ENCODE measurements at regions not wholly inside any gene's neighbourhood (a gene's known extent, or its start where the extent isn't known, plus 50 kb on each side); places are given as distances from the start of the nearest gene placed in this dataset.
"Not testable (repeated sequence)": the region's sequence is repeated elsewhere in the genome, so short reads cannot be mapped to it uniquely, and the experiment has no call there.

DNA sequence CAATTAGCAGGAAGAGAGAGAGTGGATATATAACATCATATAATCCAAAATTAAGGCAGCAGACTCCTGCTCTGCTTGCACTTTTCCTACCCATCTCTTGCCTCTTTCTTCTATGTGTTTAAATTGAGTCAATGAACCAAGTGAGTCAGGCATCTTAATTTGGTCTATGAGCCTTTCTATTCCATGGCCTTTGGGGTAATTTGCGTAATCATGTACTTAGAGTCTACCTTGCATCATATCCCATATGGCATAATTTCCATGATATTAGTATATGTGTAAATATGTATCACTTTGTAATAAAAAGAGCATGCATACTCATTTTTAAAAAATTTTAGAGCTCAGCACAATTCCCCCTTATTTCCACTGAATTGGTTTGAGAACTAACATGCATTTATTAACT, 555.2 kb downstream of the STK39 start:
- no peak for DNase-seq (ENCODE audit: low read depth, low spot score)

DNA sequence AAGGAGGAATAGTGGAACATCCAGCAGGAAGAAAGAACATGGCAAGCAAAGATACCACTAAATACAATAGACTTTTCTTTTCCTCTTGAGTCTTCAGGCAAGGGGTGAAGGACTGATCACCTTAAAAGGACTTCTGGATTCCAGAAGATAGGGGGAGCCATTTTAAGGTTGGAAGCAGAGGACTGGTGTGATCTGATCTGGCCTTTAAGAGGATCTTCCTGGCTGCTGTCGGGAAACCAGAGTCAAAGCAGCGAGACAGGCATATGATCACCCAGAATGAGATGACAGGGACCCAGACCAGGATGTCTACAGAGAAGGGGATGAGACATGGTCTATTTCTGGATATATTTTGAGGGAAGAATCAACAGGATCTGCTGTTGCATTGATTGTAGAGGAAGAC, 558.0 kb downstream of the STK39 start:
- no peak for DNase-seq (ENCODE audit: low read depth, low spot score)

DNA sequence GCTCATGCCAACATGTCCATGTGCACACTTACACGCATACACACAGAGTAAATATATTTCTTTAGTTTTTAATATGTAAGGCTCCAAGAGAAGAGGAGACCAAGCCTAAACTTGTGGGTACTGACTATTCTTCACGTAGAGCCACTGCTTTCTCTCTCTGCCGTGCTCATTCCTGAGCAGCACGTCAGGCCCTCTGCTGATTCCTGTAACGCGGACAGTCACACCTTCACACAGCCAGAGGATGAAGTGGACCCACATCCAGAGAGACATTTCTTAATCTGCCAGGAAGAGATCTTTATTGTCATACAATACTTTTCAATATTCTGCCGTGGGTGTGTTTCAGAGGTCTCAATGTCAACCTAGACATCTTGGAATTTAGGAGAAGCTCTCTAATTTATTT, 560.7 kb downstream of the STK39 start:
- no peak for DNase-seq (ENCODE audit: low read depth, low spot score)

DNA sequence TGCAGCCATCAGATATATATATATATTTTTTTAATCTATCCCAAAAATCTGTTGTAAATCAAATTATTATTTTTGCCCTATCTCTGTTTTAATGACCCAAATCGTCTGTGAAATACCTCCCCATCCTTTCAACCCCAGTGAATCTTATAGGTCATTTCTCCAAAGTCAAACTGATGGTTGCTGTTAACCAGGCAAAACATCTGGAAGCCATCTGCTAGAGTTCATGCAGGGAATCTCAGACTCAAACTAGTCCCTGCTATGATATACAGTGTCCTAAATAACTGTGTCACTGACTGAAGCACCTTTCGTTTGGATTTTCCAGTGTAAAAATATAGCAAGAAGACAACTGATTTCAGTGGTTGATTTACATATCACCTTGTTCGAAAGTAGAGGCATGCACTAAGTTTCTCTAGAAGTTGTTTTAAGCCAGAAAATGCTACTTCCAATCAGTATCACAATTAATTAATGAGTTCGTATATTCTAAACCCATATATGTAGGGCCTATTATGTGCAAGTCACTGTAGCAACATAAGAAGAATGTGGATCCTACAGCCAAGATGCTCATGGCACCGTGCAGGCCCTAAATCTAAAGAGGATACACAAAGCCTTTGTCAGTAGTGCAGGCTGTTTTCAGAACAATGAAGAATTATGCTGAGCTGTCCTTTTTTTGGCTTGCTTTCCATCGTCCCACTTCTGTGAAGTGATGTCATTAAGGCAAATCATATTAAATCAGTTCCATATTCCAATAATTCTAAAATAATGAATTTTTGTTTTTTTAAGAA, 566.0 kb downstream of the STK39 start:
- DNase-seq (ENCODE audit: low read depth, low spot score) = no peak

GRCh38 chr2:167678158-167678557, 569.2 kb downstream of the STK39 start:
- no peak for DNase-seq (ENCODE audit: low read depth, low spot score)

DNA sequence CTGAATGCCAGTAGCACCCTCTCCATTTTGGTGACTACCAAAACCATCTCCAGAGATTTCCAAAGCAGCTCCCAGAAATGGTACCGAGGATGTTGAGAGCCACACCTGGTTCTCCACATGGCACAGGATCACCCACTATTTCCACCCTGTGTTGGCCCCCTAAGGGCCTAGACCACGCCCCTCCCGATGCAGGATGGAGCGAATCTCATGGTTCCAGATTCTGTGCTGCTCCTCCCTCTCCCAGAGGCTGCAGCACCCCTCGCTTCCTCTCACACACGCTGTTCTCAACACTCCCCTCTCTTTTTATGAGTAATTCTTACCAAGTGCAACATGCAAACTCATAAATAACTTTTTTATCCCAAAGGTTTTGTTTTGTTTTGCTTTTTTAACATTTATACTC, 571.5 kb downstream of the STK39 start:
- no peak for DNase-seq (ENCODE audit: low read depth, low spot score)

GRCh38 chr2:167670588-167670987, 576.8 kb downstream of the STK39 start:
- no peak for DNase-seq (ENCODE audit: low read depth, low spot score)

- peak; percentile 38 for DNase-seq (ENCODE audit: low read depth, low spot score)
Measured at GRCh38 chr2:167653131-167653530, 594.3 kb downstream of the STK39 start.

DNA sequence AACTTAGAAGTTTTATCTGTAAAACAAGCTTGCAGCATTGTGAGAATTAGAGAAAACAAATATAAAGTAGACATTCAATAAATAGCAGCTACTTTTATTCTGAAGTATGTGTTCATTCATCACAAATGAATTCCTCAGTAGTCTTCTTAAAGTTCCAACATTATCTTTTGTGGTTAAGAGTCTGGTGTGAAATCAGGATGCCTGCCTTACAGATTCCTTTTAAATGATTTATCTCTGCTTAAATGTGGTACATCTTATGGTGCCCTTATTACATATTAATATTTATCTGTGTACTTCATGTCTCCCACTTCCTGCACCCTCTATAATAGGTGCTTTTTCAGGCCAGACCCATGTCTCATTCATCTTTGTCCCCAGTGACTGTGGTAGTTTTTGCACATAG, 595.0 kb downstream of the STK39 start:
- peak; percentile 43 for DNase-seq (ENCODE audit: low read depth, low spot score)

DNA sequence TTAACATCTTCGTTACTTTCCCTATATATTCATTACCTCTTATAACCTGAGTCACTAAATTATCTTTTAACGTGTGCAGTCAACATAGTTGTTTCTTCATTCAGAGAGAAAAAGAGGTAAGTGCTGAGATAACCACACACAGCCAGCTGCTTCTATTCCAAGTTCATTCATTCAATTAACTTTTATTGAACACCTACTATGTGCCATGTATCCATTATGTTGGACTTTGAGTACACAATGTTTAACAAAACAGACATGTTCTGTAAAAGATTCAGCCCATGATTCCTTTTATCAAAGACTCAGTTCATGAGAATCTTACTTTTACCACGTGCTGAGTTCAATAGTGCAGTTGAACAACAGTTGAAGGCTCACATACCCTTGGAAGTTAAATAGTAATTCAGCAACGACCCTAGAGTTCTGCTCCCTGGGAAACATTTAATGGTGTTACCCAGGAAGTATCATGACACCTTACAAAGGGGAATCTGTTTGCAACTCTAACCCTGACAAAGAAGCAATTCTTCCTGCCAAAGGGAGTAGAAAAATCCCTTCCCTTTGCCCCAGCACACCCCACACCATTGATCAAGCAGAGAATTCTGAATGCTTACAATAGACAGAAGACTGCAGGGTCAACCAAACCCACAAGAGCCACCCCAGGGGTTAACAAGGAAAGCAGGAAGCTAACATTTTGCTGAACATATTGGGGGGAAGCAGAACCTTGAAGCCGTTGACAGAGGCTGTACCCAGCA, 595.8 kb downstream of the STK39 start:
- DNase-seq (ENCODE audit: low read depth, low spot score) = no peak

DNA sequence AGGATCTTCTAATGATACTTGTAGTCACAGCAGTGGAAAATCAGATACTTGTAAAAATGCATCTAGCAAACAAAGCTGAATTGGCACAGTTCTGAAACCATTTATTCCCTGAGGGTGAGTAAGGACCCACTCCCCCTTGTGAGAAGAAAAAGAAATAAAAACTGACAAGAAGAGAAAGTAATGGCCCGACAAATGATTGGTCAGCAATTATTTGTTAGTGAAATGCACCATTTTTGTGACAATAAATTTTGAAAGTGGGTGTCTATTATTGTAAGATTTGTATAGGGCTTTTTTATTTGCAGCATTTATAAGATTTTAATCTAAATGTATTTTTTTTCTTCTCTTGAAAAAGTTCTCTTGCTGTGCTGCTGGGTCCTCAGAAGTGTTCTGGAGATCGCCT, 600.8 kb downstream of the STK39 start:
- DNase-seq (ENCODE audit: low read depth, low spot score) = no peak

DNA sequence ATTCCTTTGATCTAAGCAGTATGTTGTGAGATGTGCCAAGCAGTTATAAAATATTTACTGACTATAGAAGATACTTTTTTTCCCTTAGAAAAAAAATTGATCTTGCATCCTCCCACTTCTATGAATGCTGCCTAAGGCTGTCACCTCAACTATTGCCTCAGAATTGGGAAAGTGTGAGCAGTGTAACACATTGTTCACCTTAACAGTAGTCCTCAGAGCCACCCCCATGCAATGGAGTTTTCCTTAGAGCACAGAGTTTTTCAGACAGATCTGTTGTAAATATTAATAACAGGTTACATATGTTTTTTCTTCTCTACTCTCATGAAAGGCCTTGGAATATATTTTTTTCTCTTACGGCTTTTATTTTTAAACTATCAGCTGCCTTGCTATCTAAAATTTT, 607.3 kb downstream of the STK39 start:
- DNase-seq (ENCODE audit: low read depth, low spot score) = no peak

DNA sequence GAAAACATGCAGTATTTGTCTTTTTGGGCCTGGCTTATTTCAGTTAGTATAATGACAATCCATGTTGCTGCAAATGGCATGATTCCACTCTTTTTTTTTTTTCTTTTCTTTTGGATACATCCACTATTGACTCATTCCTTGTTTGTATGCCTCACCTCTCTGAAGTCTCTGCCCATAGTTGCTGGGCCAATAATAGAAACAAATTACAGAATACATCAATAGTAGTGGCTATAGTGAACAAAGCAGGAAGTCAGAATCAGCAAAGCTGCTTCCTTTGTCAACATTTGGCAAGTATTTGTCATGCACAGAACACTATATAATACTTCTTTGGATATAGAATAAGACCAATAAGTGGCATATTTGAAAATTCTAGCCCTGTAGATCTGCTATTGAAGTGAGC, 609.7 kb downstream of the STK39 start:
- DNase-seq (ENCODE audit: low read depth, low spot score) = peak; percentile 5

DNA sequence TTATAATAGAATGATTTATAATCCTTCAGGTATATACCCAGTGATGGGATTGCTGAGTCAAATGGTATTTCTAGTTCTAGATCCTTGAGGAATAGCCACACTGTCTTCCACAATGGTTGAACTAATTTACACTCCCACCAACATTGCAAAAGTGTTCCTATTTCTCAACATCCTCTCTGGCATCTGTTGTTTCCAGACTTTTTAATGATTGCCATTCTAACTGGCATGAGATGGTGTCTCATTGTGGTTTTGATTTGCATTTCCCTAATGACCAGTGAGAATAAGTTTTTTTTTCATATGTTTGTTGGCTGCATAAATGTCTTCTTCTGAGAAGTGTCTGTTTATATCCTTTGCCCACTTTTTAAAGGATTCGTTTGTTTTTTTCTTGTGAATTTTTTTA, 615.1 kb downstream of the STK39 start:
- DNase-seq (ENCODE audit: low read depth, low spot score) = not testable (repeated sequence)

- DNase-seq (ENCODE audit: low read depth, low spot score) = no peak
Measured at GRCh38 chr2:167626961-167627360, 620.4 kb downstream of the STK39 start.

DNA sequence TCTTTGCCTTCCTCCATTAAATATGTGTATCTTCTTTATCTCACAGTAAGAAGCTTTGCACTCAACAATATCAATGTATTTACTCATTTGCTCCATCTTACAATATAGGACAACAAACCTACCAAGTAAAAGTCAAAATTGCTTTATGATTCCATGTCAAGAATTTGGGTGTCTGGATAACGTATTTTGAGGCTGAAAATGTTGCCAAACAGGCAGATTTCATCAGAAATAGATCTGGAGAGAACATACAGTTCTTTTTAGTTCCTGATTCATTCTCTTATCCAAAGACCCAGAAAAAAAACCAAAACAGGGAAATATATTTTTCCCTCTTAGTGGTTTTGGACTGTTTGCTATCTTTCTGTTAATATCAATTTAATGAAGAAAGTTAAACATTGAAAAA, 621.1 kb downstream of the STK39 start:
- no peak for DNase-seq (ENCODE audit: low read depth, low spot score)

GRCh38 chr2:167616997-167617396, 630.4 kb downstream of the STK39 start:
- DNase-seq (ENCODE audit: low read depth, low spot score) = no peak

GRCh38 chr2:167613471-167613870, 633.9 kb downstream of the STK39 start:
- DNase-seq (ENCODE audit: low read depth, low spot score) = no peak

DNA sequence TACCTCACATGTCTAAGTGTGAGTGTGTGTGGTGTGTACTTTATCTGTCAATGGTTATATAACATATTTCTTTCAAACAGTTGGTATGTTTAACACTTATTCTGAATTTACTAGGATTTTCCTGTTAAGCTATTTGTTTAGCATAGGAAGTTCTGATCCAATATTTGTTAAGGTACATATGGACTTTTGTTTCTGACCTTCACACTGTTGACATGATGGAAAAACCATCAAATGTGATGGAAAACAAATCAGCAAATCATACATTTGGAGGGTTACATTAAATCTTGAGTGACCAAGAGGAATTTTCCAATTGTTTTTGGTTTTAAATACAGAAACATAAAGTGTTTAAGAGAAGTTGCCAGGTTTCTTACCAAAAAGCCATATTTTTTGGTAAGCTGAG, 638.9 kb downstream of the STK39 start:
- no peak for DNase-seq (ENCODE audit: low read depth, low spot score)

DNA sequence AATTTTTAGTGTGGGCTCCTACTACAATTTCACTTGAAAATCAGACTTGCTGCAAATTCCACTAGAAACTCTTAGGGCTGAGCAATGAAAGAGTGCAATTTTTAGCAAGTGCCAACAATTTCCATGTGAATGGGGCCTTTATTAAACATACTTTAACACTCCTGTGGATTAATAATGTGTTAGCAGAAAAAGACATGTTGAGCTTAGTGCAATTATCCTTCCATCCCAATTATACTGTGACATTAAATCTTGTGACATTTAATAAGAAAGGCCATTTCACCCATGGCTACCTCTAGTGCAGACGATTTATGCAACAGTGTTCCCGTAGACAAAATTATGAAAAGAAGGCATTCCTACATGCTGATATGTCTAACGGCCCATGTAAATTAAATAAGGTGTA, 639.7 kb downstream of the STK39 start:
- DNase-seq (ENCODE audit: low read depth, low spot score) = no peak

- DNase-seq (ENCODE audit: low read depth, low spot score) = peak; percentile 12
Measured at GRCh38 chr2:167607211-167607610, 640.2 kb downstream of the STK39 start.

DNA sequence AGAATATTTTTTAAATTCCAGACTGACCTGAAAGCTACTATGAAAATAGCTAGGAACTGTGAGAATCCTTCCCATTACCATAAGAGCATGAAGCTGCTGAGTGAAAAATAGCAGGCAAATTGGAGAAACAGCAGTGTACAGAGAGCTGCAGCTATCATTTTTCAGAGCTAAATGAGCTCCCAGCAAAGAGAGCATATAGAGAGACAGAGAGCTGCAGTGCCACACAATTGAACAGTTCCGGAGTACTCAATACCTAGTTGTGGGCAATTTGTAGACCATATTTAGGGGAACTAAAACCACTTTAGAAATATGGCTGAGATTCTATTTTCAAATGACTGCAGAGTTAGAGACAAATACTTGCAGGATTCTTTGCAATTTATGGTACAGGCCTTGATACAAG, 645.3 kb downstream of the STK39 start:
- DNase-seq (ENCODE audit: low read depth, low spot score) = no peak

DNA sequence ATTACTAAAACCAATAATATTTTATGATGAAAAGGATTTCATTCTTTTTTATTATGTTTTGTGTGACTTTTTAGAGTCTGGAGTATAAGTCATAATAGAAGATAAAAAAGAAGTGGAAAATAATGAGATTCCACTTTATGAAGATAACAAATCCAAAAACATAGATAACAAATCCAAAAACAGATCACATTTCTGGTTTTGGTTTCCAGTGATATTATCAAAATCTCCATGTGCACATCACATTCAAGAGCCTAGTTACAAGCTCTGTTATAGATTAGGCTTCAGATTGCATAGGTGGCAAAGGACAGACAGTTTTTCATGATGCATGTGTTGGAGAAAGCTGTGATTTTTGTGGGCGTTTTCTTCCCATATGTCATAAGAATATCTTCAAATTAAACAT, 648.2 kb downstream of the STK39 start:
- DNase-seq (ENCODE audit: low read depth, low spot score) = no peak

Data from astrocyte of the hippocampus (primary cell).